HEK293 (cell line): ENCODE measurements at regions not wholly inside any gene's neighbourhood (a gene's known extent, or its start where the extent isn't known, plus 50 kb on each side); places are given as distances from the start of the nearest gene placed in this dataset.

Experiments used
- CTCF ChIA-PET: fragments of 350-600 bp; formaldehyde crosslinking; extraction: SDS; loops from one replicate; lab custom pipeline; 2021; ENCODE audit warnings: antibody characterized with exemption; lab: Yijun Ruan, JAX
- POLR2A ChIA-PET: fragments of 300-600 bp; formaldehyde crosslinking; extraction: SDS; loops from one replicate; lab custom pipeline; 2020; ENCODE audit warnings: antibody characterized with exemption, inconsistent platforms; lab: Yijun Ruan, JAX
- H3K27ac ChIP-seq: fragments of 200-500 bp; sonication (Bioruptor generic); 2 replicates; pipeline ENCODE4 v1.5.1; 2014; ENCODE audit warnings: low read depth, low read length, control low read depth, inconsistent platforms; ENCODE audit errors: extremely low read depth
- H3K36me3 ChIP-seq, 2 experiments: fragments of 200-500 bp in 1 of 2; sonication (Bioruptor generic) in 1 of 2; 1 replicate in 1 of 2; 2 replicates in 1 of 2; pipeline ENCODE4 v1.5.1; 2014 to 2017; ENCODE audit warnings: inconsistent platforms in 2 of 2, low read length in 2 of 2; ENCODE audit not compliant: control insufficient read depth in 2 of 2, insufficient read depth in 1 of 2
- H3K4me1 ChIP-seq: fragments of 200-500 bp; sonication (Bioruptor generic); 2 replicates; pipeline ENCODE4 v1.5.1; 2014; ENCODE audit warnings: mild to moderate bottlenecking, low read length, inconsistent platforms; ENCODE audit not compliant: control insufficient read depth, insufficient read depth
- H3K4me3 ChIP-seq: 2 replicates; pipeline ENCODE4 v1.5.1; 2011; ENCODE audit warnings: low read depth, mild to moderate bottlenecking, control low read depth, low read length, moderate library complexity
- H3K9me3 ChIP-seq: fragments of 200-500 bp; sonication (Bioruptor generic); 2 replicates; pipeline ENCODE4 v1.5.1; 2014; ENCODE audit warnings: low read depth, low read length, inconsistent platforms; ENCODE audit not compliant: control insufficient read depth, insufficient read depth
- AEBP2 ChIP-seq: fragments of 450-650 bp; formaldehyde crosslinking; IDR thresholded peaks from 2 replicates; pipeline ENCODE4 v1.5.1; 2016; ENCODE audit warnings: missing biosample characterization, missing genetic modification characterization, borderline replicate concordance
- GLIS2 ChIP-seq: fragments of 450-650 bp; formaldehyde crosslinking; IDR thresholded peaks from 2 replicates; pipeline ENCODE4 v1.5.1; 2016; ENCODE audit warnings: missing biosample characterization, missing genetic modification characterization
- KLF8 ChIP-seq: fragments of 450-650 bp; formaldehyde crosslinking; IDR thresholded peaks from 2 replicates; pipeline ENCODE4 v1.5.1; 2016; ENCODE audit warnings: missing biosample characterization, missing genetic modification characterization
- MEIS1 ChIP-seq: sonication (generic); formaldehyde crosslinking; IDR thresholded peaks from 2 replicates; pipeline ENCODE4 v1.8.1; 2022; ENCODE audit warnings: missing genetic modification reagents, mild to moderate bottlenecking, borderline replicate concordance
- MYNN ChIP-seq: fragments of 450-650 bp; formaldehyde crosslinking; IDR thresholded peaks from 2 replicates; pipeline ENCODE4 v1.5.1; 2016; ENCODE audit warnings: missing biosample characterization, missing genetic modification characterization, borderline replicate concordance
- OSR2 ChIP-seq: fragments of 450-650 bp; formaldehyde crosslinking; IDR thresholded peaks from 2 replicates; pipeline ENCODE4 v1.5.1; 2016; ENCODE audit warnings: missing biosample characterization, missing genetic modification characterization
- PBX3 ChIP-seq: sonication (generic); formaldehyde crosslinking; IDR thresholded peaks from 2 replicates; pipeline ENCODE4 v1.8.1; 2022; ENCODE audit warnings: mild to moderate bottlenecking, moderate library complexity, missing genetic modification reagents
- PRDM10 ChIP-seq: fragments of 450-650 bp; formaldehyde crosslinking; IDR thresholded peaks from 2 replicates; pipeline ENCODE4 v1.5.1; 2016; ENCODE audit warnings: missing biosample characterization, missing genetic modification characterization
- SP2 ChIP-seq: fragments of 450-650 bp; formaldehyde crosslinking; IDR thresholded peaks from 2 replicates; pipeline ENCODE4 v1.5.1; 2016; ENCODE audit warnings: missing biosample characterization, missing genetic modification characterization
- TCF7L2 ChIP-seq: IDR thresholded peaks from 2 replicates; pipeline ENCODE4 v1.6.1; 2011; ENCODE audit warnings: low read depth, mild to moderate bottlenecking, inconsistent platforms, low read length, moderate library complexity, borderline replicate concordance
- YY1 ChIP-seq: fragments of 450-650 bp; formaldehyde crosslinking; IDR thresholded peaks from 2 replicates; pipeline ENCODE4 v1.5.1; 2018; ENCODE audit warnings: missing biosample characterization, missing genetic modification characterization
- ZBTB1 ChIP-seq: fragments of 450-650 bp; formaldehyde crosslinking; IDR thresholded peaks from 2 replicates; pipeline ENCODE4 v1.5.1; 2016; ENCODE audit warnings: missing biosample characterization, missing genetic modification characterization
- ZNF10 ChIP-seq: fragments of 450-650 bp; formaldehyde crosslinking; IDR thresholded peaks from 2 replicates; pipeline ENCODE4 v1.5.1; 2017; ENCODE audit warnings: missing biosample characterization, missing genetic modification characterization
- ZNF174 ChIP-seq: fragments of 450-650 bp; formaldehyde crosslinking; IDR thresholded peaks from 2 replicates; pipeline ENCODE4 v1.5.0; 2017; ENCODE audit warnings: missing biosample characterization, mild to moderate bottlenecking, missing genetic modification characterization
- ZNF184 ChIP-seq: fragments of 450-650 bp; IDR thresholded peaks from 2 replicates; pipeline ENCODE4 v1.5.1; 2018; ENCODE audit warnings: missing biosample characterization, mild to moderate bottlenecking, missing genetic modification characterization
- ZNF223 ChIP-seq: fragments of 450-650 bp; formaldehyde crosslinking; IDR thresholded peaks from 2 replicates; pipeline ENCODE4 v1.5.1; 2016; ENCODE audit warnings: missing biosample characterization, missing genetic modification characterization
- ZNF248 ChIP-seq: fragments of 450-650 bp; formaldehyde crosslinking; IDR thresholded peaks from 2 replicates; pipeline ENCODE4 v1.5.1; 2017; ENCODE audit warnings: missing biosample characterization, missing genetic modification characterization
- ZNF394 ChIP-seq: fragments of 450-650 bp; formaldehyde crosslinking; IDR thresholded peaks from 2 replicates; pipeline ENCODE4 v1.5.1; 2016; ENCODE audit warnings: missing biosample characterization, missing genetic modification characterization, mild to moderate bottlenecking, moderate library complexity, borderline replicate concordance
- ZNF623 ChIP-seq: fragments of 450-650 bp; formaldehyde crosslinking; IDR thresholded peaks from 2 replicates; pipeline ENCODE4 v1.5.1; 2016; ENCODE audit warnings: missing biosample characterization, missing genetic modification characterization
- ZNF626 ChIP-seq: fragments of 450-650 bp; sonication (Bioruptor Pico); formaldehyde crosslinking; IDR thresholded peaks from 2 replicates; pipeline ENCODE4 v1.5.1; 2018; ENCODE audit warnings: missing biosample characterization, missing genetic modification characterization, inconsistent platforms
- ZNF768 ChIP-seq: fragments of 450-650 bp; formaldehyde crosslinking; IDR thresholded peaks from 2 replicates; pipeline ENCODE4 v1.5.1; 2018; ENCODE audit warnings: missing biosample characterization, mild to moderate bottlenecking, missing genetic modification characterization
- ZSCAN4 ChIP-seq: fragments of 450-650 bp; formaldehyde crosslinking; IDR thresholded peaks from 2 replicates; pipeline ENCODE4 v1.5.1; 2017; ENCODE audit warnings: missing biosample characterization, missing genetic modification characterization

GRCh38 chr6:22468256-22468965, 101.0 kb upstream of the HDGFL1 start:
- POLR2A ChIA-PET = no interaction called here
- Histone ChIP-seq H3K4me1 (peaks cover 8% of the 10 kb centered on the region; the same call in 1 of the 2 replicates), H3K9me3 (no peaks in the 10 kb centered on the region)

GRCh38 chr6:22470454-22471131, 98.8 kb upstream of the HDGFL1 start:
- TF ChIP-seq ZSCAN4 (tag by site-specific recombination) (no peak), PRDM10 (tag by site-specific recombination) (peak; percentile 55), KLF8 (tag by site-specific recombination) (no peak), ZNF768 (tag by site-specific recombination) (0 out of 2 replicates have a peak, but pooled peaks have one; percentile 18), MYNN (tag by site-specific recombination) (no peak), ZNF623 (tag by site-specific recombination) (no peak)
- POLR2A ChIA-PET = interaction anchor here (1.5 kb wide), 1 partner anchor 877 kb away, joined by 6 read pairs; the partner anchor contains the start of gene SOX4
- H3K9me3 ChIP-seq = no peaks in the 10 kb centered on the region
- H3K4me1 ChIP-seq = peaks cover 8% of the 10 kb centered on the region; the same call in 1 of the 2 replicates
- H3K4me3 ChIP-seq = no peak overlapping the region
- no peaks in the 10 kb centered on the region for H3K36me3 ChIP-seq
- H3K27ac ChIP-seq = peak overlapping the region; percentile 10; the same call in 1 of the 2 replicates
- CTCF ChIA-PET = interaction anchor here (0.5 to 1.1 kb wide), 8 partner anchors 20 to 882 kb away, joined by 3 to 4 read pairs (median 3); no protein-coding TSS in a partner anchor

More at GRCh38 chr6:22468256-22468965, 101.0 kb upstream of the HDGFL1 start:
- no peak for TF ChIP-seq OSR2 (tag by site-specific recombination)
- TF ChIP-seq ZNF174 = no peak
- TF ChIP-seq ZNF394 = no peak
- no peak for TF ChIP-seq ZNF626 (tag by site-specific recombination)
- TF ChIP-seq ZNF10 (tag by site-specific recombination) = no peak
- no peak for TF ChIP-seq AEBP2
- TF ChIP-seq ZNF223 (tag by site-specific recombination) = no peak
- TF ChIP-seq PBX3 = no peak
- no peak for TF ChIP-seq TCF7L2
- TF ChIP-seq GLIS2 (tag by site-specific recombination) = no peak
- TF ChIP-seq MEIS1 = no peak
- no peak for TF ChIP-seq YY1
- TF ChIP-seq ZNF184 (tag by site-specific recombination) = no peak
- no peak for TF ChIP-seq SP2 (tag by site-specific recombination)
- no peak for TF ChIP-seq ZNF248 (tag by site-specific recombination)
- TF ChIP-seq ZBTB1 = no peak
- CTCF ChIA-PET = interaction anchor here (1.1 kb wide), 1 partner anchor 140 kb away, joined by 3 read pairs; no protein-coding TSS in a partner anchor
- Histone ChIP-seq H3K27ac (no peak overlapping the region), H3K4me3 (no peak overlapping the region), H3K36me3 (no peaks in the 10 kb centered on the region)
